NCI-H2171 treated with DMSO at 0.1 percent for 48 hours (cell line): ENCODE measurements at regions not wholly inside any gene's neighbourhood (a gene's known extent, or its start where the extent isn't known, plus 50 kb on each side); places are given as distances from the start of the nearest gene placed in this dataset.
"Not testable (repeated sequence)": the region's sequence is repeated elsewhere in the genome, so short reads cannot be mapped to it uniquely, and the experiment has no call there.

Source experiments
- DNase-seq: peaks from one replicate; lab custom pipeline; 2025; lab: John Stamatoyannopoulos, UW

DNA sequence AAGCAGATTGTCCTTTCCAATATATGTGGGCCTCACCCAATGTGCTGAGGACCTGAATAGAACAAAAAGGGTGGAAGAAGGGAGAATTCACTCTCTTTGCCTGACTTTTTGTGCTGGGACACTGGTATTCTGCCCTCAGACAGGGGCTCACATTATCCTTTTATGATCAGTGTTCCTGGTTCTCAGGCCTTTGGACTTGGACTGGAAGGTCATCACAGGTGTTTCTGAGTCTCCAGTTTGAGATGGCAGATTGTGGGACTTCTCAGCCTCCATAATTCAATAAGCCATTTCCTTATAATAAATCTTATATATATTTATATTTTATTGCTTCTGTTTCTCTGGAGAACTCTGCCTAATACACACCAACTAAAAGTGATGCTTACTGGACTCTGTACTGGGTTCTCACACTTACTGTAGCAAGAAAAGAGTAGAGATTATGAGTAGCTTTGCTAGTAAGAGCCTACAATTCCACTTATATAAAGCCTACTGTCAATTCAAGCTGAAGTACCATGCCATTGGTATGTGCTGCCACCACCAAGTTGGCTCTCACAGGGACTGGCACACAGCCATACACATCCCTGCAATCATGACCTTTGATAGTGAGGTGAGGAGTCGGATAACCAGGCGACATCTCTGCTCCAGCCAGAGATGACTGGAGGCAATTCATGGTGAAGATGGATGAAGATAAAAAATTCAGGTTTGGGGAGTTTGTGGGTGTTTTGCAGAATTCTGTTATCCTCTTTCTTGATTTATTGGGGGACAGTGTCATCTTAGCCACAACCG lies 130.7 kb upstream of the NR3C1 start:
- DNase-seq: no peak

DNA sequence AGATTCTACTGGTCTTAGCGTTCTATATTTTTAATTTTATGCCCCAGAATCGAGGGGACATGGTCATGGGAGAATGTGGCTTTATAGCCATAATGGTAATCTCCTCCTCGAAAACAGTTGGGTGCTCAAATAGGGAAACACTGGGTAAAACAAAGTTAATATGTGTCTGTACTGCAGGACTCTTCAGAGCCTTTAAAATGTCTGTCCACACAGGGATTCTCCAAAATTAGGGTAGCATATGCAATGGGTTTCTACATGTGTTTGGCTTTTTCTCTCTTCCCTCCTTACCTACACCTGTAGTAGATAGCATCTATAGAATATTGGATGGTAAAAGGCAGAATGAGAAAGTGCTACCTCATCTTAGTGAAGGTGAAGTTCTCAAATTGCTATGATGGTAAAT lies 130.0 kb upstream of the NR3C1 start:
- no peak for DNase-seq

DNA sequence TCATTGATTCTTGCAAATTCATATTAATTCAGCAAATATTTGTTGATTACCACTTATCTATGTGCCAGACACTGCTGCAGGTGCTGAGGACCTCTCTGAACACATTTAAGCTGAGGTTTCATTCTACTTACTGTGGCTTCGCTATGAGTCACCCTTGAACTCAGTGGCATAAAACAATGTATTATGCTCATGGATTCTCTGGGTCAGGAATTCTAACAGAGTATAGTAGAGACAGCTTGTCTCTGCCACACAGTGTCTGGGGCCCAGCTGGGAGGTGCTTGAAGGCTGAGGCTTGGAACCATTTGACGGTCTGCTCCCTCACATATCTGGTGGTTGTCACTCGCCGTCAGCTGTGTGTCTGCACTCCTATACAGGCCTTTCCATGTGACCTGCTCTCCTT lies 124.3 kb upstream of the NR3C1 start:
- no peak for DNase-seq

DNA sequence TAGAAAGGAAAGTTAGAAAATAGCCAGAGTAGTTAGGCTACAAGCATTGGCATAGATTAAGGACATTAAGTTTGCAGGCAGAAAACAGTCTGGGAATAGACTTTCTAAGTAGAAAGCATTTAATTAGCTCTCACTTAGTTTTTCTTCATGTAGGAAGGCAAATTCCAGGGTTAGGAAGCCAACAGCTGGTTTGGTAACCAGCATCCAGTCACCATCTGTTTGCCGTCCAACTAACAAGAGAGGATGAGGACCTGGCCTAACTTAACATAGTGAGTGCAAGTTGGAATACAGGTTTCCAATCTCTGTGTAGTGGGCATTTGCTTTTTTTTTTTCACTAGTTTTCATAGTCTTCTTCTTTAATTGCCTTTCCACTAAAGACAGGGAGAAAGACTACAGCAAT lies 121.7 kb upstream of the NR3C1 start:
- DNase-seq: peak; percentile 57

DNA sequence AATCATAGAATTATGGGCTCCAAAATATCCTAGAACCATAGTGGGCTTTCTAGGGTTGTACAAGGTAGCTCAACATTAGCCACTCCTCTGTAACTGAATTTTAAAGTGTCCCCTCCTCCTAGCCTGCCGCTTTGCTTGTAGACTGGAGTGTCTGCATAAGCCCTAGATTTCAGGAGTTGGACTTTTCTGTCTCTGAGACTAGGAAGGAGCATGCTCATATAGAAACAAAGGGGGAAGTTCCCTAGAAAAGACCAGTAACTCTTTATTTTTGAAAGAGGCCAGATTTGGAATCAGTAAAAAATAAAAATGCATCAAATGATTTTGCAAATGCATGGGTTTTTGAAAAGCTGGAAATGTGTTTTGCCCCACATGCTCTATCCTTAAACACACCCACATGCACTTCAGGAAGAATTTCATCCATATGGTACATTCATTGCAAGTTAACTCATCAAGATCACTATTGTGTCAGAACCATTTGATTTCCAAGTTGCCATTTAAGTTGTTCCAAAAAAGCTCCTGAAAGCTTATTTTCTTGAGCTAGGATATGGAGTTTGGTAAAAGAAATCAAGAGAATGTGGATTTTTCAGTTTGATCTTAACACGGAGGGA lies 121.0 kb upstream of the NR3C1 start:
- DNase-seq: no peak

DNA sequence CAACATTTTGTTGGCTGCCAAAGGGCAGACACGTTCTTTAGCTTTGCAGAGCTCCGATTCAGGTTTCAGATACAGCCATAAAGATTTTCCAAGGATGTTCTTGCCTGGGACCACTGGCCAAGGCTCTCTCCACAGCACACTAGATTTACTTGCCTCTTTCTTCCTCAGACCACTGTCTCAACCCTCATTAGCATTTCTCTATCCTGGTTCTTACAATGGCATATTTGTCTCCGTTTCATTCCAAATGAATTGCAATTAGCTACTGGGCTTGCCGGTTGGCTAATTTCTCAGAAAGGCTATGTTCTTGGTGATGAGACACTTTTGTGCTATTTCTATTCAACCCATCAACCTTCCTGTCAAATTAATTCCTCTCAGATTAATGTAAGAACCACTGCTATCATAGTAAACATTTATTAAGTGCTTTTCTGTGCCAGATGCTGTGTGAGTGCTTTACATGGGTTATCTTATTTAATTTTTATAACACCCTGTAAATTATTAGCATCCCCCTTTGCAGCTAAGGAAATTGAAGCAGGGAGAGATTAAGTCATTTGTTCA lies 118.4 kb upstream of the NR3C1 start:
- DNase-seq: no peak

DNA sequence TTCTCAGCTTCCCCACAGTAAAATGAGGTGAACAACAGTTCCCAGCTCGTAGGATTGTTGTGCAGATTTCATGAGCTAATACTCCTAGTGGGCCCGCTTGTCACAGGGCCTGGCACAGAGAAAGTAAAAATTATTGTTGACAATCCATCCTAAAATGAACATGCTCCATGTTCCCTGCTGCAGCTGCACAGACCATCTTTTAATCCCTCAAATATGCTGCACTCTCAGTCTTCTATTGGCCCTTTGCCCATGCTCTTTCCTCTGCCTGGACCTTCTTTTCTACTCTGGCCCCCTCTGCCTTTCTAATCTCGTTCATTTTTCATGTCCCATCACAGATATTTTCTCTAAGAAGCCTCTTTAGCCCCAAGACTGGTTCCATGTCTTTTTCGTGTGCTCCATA lies 117.7 kb upstream of the NR3C1 start:
- DNase-seq: no peak

DNA sequence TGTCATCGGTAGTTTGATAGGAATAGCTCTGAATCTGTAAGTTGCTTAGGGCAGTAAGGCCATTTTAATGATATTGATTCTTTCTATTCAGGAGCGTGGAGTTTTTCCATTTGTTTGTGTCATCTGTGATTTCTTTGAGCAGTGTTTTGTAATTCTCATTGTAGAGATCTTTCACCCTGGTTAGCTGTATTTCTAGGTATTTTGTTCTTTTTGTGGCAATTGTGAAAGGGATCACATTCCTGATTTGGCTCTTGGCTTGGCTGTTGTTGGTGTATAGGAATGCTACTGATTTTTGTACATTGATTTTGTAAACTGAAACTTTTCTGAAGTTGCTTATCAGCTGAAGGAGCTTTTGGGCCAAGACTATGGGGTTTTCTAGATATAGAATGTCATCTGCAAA lies 115.7 kb upstream of the NR3C1 start:
- not testable (repeated sequence) for DNase-seq

DNA sequence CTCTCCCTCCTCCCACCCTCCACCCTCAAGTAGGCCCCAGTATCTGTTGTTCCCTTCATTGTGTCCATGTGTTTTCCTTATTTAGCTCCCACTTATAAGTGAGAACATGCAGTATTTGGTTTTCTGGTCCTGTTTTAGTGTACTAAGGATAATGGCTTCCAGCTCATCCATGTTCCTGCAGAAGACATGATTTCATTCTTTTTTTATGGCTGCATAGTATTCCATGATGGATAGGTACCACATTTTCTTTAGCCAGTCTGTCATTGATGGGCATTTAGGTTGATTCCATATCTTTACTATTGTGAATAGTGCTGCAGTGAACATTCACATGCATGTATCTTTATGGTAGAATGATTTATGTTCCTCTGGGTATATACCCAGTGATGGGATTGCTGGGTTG lies 114.3 kb upstream of the NR3C1 start:
- DNase-seq: not testable (repeated sequence)

DNA sequence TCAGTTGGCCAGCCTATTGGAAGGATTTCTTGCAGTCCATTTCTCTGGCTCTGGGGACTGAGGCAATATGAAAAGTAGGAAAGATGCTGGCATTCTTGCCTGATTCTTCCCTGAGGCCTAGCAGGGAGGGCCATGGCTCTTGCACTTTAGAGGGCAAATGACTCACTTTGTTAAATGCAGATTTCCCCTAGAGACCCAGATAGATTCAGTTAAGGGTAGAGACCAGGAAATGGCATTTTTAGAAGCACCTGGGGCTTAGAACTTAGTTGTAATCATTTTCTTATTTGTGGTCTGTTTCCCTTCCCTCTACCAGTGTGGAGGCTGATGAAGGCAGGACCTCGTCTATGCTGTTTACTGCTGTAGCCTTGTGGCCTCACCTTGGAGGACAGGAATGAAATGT lies 112.8 kb upstream of the NR3C1 start:
- no peak for DNase-seq

DNA sequence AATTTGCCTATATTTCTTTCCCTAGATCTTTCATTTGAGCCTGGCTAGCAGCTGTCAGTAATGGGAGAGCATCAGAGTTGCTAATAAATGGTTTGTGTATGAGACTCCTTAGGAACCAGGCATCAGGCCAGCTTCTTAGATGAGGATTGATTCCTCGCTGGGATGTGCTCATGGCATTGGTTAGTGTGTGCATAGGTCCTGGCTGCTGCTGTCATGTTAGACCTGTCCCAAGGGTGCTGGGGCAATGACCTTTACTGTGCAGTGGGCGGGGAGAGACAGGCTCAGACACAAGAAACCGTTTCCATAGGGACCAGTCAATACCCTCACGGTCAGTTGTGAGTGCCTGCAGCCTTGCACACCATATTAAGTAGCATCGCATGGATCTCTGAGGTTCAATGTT lies 112.3 kb upstream of the NR3C1 start:
- peak; percentile 10 for DNase-seq

DNA sequence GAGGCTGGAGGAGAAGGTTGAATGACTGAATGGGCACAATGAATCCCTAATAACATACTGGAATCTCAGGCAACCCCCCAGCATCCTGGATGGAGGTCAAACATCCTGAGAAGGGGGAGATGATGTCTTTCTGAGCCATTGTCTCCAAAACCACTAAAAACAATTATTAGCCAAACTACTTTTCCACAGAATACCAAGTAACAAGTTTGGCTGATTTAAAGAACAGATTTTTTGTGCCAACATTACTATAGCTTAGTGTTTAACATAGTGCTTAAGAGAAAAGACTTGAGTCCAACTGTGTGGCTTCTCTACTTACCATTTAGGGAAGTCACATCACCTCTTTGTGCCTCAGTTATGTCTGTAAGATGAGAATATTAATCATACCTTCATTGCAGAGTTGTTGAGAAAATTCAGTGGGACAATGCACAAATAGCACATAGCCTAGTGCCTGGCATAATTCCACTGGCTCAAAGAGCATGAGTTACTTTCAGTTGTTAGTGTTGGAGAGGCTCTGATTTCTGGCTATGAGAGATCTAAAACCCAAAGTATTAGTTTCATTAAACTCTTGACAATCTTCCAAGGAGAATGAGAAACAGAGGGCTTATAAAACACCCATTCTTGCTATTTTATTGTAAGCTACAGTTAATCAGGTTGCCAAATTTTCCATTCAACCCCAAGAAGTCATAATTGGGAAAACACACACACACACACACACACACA lies 111.3 kb upstream of the NR3C1 start:
- no peak for DNase-seq

DNA sequence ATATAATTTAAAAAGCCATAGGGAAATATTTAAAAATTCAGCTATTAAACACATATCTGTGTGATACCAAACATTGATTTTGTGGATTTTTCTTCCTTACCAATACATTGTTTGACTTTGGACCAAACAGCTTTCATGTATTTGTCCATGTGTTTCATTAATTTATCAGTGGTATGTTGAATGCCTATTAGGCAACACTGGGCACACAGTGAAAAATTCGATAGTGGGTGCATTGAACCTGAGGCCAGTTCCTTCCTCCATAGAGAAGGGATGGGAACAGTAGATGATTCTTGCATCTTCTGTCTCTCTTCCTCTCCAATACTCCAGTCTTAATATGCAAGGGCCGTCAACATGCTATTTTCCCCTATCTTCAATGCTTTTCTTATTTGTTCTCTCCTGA lies 110.2 kb upstream of the NR3C1 start:
- no peak for DNase-seq

DNA sequence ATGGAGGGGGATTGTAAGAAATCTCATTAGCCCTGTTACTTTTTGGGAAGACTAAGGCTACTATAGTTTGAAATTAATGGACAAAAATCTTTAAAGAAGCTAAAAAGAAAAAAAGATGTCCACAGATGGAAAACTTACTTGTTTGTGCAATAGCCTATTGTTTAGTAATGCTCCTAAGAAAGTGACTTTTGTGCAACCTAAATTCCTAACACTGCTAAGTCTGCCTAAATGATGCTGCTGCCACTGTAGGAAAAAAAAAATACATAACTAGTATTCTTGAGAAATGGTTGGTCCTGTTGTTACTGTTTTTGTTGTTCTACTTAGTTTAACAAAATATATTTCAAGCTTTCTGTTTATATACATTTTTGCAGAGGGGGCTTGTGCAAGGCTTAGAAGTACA lies 108.2 kb upstream of the NR3C1 start:
- DNase-seq: no peak

DNA sequence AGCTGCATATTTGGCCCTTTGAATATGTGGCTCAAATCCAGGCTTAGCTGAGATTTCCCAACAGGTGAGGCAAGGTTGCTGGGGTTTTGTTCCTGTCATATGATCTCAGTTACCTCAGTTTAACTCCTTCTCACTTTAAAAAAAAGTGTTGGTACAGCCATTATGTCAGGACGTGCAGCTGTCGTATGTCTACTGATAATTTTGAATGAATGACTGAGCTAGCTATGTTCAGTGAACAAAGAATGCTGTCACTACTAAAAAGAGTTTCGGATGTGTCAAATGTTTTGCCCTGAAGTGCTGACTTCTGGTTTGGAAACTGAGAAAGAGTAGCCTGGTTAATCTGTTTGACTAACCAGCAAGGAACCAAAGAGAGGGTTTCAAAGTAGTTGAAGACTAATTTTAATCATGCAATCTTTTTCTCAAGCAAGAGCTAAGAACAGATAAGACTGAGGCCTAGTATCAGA lies 106.3 kb upstream of the NR3C1 start:
- no peak for DNase-seq

DNA sequence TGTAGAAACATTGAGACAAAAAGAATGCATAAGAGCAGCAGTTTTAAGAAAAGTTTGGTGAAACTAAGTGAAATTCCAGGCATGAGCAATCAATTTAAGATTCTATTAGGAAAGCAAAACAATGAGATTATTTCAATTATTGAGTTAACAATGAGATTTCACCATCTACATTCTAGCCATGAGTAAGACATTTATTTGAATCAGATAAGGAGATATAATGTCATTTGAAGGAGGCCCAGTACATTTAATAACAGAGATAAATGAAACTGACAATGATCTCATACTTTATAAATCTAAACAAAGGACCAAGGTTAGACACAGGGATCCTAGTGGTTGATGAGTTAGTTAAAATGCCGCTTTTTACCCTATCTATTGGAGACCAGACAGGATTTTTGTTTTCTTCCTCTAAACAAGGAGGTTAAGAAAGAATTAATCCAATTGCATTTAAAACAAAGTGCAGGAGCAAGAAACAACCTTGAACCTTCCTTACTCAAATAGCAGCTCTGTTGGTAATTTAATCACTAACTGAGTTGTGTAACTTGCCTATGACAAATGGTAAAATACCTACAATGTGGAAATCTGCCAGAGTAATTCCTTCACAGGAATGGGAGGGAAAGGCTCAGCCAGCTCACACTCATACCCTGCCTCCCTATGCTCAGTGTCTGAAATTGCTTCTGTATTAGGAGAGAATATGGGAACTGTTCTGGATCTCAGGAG lies 103.5 kb upstream of the NR3C1 start:
- DNase-seq: no peak

DNA sequence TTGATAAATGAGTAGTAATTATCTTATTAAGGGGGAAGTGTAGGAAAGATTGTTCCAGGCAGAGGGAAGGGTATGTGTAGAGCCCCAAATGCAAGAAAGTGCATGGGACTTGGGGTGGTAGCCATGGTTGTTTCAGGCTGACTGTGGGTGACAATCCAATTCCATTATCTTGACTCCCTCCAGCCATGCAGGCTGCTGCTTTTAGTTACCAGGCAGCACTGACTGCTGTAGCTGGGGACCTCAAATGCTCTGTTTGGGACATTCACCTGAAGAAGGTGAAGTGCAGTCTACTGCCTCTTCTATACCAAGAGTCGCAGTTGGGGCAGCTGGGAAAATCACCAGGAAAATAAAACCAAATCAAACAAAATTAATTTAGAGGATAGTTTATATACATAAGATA lies 102.4 kb upstream of the NR3C1 start:
- DNase-seq: no peak

DNA sequence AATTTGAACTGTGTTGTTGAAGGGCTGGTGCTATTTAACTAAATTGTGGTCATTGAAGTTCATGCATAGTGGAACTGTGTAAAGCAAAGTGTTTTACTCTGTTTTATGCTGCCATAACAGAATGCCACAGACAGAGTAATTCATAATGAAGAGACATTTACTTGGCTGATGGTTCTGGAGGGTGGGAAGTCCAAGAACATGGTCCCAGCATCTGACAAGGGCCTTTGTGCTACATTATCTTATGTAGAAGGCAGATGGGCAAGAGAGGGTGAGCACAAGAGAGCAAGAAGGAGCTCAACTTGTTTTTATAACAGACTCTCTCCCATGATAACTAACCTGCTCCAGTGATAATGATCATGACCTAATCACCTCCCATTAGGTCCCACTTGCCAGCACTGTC lies 101.9 kb upstream of the NR3C1 start:
- DNase-seq: no peak

DNA sequence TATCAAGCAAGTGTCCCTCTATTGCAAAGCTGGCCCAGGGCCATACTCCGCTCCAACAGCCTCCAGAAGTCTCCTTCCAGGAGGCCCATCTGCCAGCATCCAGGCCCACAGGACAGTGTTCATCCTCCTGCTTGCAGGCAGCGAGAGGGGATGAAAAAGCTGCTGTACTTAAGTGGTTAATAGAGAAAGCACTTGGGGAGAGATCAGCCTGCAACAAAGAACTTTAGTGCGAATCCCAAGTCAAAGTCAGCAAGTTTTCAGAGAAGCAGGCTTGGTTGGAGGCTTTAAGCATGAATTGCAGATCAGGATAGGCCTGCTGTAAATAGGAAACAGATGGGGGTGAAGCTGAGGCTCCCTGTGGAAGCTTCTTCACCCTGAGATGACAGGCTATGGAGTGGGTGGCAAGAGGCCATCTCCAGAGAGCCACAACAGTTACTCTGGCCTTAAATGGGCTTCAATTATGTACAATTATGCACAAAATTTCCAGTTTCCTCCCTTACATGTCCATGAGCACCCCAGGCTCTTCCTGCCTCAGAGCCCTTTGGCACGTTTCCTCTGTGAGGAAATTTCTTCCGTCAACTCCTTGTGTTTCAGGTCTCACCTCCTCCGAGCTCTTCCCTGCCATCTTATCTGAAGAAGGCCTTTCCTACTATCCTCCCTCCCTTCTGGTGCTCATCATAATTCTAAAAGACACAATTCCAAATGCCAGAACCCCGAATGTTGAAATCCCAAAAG lies 98.0 kb upstream of the NR3C1 start:
- DNase-seq: no peak

DNA sequence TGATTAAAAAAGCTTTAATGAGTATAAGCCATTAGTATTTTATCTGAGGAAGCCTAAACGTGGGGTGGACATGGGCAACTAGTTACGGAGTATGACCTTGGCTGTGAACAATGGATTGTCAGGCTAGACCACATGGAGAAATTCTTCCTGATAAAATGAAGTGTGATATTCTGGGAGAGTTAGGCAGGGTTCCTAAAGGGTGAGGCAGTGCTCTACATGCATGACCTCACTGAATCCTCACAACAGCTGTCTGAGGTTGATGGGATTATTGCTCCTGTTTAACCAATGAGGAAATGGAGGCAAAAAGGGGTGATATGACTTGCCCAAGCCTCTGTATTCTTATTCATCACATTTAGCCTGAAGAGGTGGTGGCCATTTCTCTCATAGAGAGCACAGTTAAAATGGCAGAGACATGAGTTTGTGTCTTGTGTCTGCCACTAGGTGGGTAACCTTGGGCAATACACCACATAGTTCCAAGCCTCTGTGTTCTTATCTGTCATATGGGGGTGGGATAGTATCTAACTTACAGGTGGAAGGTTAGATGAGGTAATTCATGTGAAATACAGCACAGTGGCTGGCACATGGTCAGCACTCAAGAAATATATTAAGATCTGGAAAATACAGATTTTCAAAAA lies 96.1 kb upstream of the NR3C1 start:
- DNase-seq: no peak

DNA sequence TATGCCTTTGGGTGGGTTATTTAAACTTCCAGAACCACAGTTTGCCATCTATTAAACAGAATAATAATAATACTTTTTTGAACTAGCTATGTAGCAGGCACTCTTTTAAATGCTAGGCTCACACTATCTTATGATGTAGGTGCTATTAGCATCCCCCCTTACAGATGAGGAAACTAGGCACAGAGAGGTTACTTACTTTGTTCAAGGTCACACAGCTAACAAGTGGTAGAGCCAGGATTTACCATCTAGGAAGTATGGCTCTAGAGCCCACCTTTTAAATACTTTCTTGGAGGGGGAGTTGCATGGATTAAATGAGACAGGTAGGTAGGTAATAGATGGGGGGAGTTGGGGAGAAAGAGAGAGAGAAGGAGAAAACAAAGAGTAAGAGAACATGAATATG lies 95.3 kb upstream of the NR3C1 start:
- no peak for DNase-seq
